Loucy (cell line): ENCODE measurements at regions not wholly inside any gene's neighbourhood (a gene's known extent, or its start where the extent isn't known, plus 50 kb on each side); places are given as distances from the start of the nearest gene placed in this dataset.

Experiments used
- H2AFZ ChIP-seq: fragments of 200-600 bp; sonication (generic); 2 replicates; pipeline ENCODE4 v1.6.0; 2016; ENCODE audit warnings: antibody characterized with exemption, mild to moderate bottlenecking, low read length, moderate library complexity
- H3F3A ChIP-seq: fragments of 200-600 bp; 2 replicates; pipeline ENCODE4 v1.6.0; 2016; ENCODE audit warnings: antibody characterized with exemption, low read depth, mild to moderate bottlenecking
- H3K27me3 ChIP-seq: fragments of 200-600 bp; sonication (generic); 2 replicates; pipeline ENCODE4 v1.6.1; 2014; ENCODE audit warnings: low read length, mild to moderate bottlenecking; ENCODE audit not compliant: insufficient read depth, poor library complexity, severe bottlenecking
- H3K36me3 ChIP-seq: fragments of 200-600 bp; sonication (generic); 2 replicates; pipeline ENCODE4 v1.6.1; 2016; ENCODE audit warnings: low read length; ENCODE audit not compliant: insufficient read depth
- H3K4me1 ChIP-seq: fragments of 200-600 bp; sonication (generic); 2 replicates; pipeline ENCODE4 v1.5.1; 2014; ENCODE audit warnings: low read length, mild to moderate bottlenecking; ENCODE audit not compliant: insufficient read depth, poor library complexity, severe bottlenecking
- H3K4me2 ChIP-seq: fragments of 200-600 bp; sonication (generic); 2 replicates; pipeline ENCODE4 v1.6.0; 2014; ENCODE audit warnings: antibody characterized with exemption, low read length, low read depth, mild to moderate bottlenecking; ENCODE audit not compliant: poor library complexity, severe bottlenecking
- H3K4me3 ChIP-seq: fragments of 200-600 bp; sonication (generic); 2 replicates; pipeline ENCODE4 v1.5.1; 2014; ENCODE audit warnings: low read length, mild to moderate bottlenecking, mixed read lengths; ENCODE audit not compliant: poor library complexity, severe bottlenecking
- H3K79me2 ChIP-seq: fragments of 200-600 bp; sonication (generic); 2 replicates; pipeline ENCODE4 v1.6.1; 2014; ENCODE audit warnings: low read length; ENCODE audit not compliant: insufficient read depth
- H3K9ac ChIP-seq: fragments of 200-600 bp; sonication (generic); 2 replicates; pipeline ENCODE4 v1.6.0; 2014; ENCODE audit warnings: mild to moderate bottlenecking, low read depth, low read length, moderate library complexity; ENCODE audit not compliant: poor library complexity, severe bottlenecking
- H3K9me2 ChIP-seq: fragments of 200-600 bp; sonication (generic); replicated peaks from 2 replicates; pipeline ENCODE4 v1.6.1; 2016; ENCODE audit warnings: low read depth, low read length, mixed read lengths
- H3K9me3 ChIP-seq: fragments of 200-600 bp; sonication (generic); 2 replicates; pipeline ENCODE4 v1.6.1; 2014; ENCODE audit warnings: mild to moderate bottlenecking, antibody characterized with exemption, low read length, low read depth; ENCODE audit not compliant: insufficient read depth
- H4K20me1 ChIP-seq: fragments of 200-600 bp; sonication (generic); 2 replicates; pipeline ENCODE4 v1.6.0; 2014; ENCODE audit warnings: antibody characterized with exemption, low read length, mild to moderate bottlenecking; ENCODE audit not compliant: insufficient read depth, poor library complexity, severe bottlenecking
- EZH2phosphoT487 ChIP-seq: fragments of 200-600 bp; IDR thresholded peaks from 2 replicates; pipeline ENCODE4 v1.6.1; 2018; ENCODE audit warnings: antibody characterized with exemption, mild to moderate bottlenecking, moderate library complexity, borderline replicate concordance
- TF ChIP-seq, protein P1 (sequence below): fragments of 200-600 bp; sonication (generic); conservative IDR thresholded peaks from 2 replicates; pipeline ENCODE4 v1.5.1; 2014; ENCODE audit warnings: mild to moderate bottlenecking, antibody characterized with exemption, low read length

- Histone ChIP-seq H4K20me1 (no peaks in the 10 kb centered on the region), H3K4me2 (no peak overlapping the region), H3K79me2 (no peaks in the 10 kb centered on the region), H3K4me1 (no peaks in the 10 kb centered on the region), H3K36me3 (no peaks in the 10 kb centered on the region), H3K9me3 (no peaks in the 10 kb centered on the region), H3K9me2 (no peaks in the 10 kb centered on the region), H3K9ac (no peak overlapping the region), H3K4me3 (no peak overlapping the region), H3K27me3 (no peaks in the 10 kb centered on the region), H2AFZ (no peak overlapping the region), H3F3A (no peaks in the 10 kb centered on the region)
- no peak for TF ChIP-seq EZH2phosphoT487
- TF ChIP-seq, protein P1, sequence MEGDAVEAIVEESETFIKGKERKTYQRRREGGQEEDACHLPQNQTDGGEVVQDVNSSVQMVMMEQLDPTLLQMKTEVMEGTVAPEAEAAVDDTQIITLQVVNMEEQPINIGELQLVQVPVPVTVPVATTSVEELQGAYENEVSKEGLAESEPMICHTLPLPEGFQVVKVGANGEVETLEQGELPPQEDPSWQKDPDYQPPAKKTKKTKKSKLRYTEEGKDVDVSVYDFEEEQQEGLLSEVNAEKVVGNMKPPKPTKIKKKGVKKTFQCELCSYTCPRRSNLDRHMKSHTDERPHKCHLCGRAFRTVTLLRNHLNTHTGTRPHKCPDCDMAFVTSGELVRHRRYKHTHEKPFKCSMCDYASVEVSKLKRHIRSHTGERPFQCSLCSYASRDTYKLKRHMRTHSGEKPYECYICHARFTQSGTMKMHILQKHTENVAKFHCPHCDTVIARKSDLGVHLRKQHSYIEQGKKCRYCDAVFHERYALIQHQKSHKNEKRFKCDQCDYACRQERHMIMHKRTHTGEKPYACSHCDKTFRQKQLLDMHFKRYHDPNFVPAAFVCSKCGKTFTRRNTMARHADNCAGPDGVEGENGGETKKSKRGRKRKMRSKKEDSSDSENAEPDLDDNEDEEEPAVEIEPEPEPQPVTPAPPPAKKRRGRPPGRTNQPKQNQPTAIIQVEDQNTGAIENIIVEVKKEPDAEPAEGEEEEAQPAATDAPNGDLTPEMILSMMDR = no peak
Observed at GRCh38 chr18:23369266-23369665, 83.8 kb upstream of the RIOK3 start.

- H2AFZ ChIP-seq = no peak overlapping the region
- H3K9me2 ChIP-seq = no peaks in the 10 kb centered on the region
- no peaks in the 10 kb centered on the region for H3K9me3 ChIP-seq
- no peaks in the 10 kb centered on the region for H3K79me2 ChIP-seq
- no peak overlapping the region for H3K9ac ChIP-seq
- H3K36me3 ChIP-seq = no peaks in the 10 kb centered on the region
- H3F3A ChIP-seq = no peaks in the 10 kb centered on the region
- TF ChIP-seq EZH2phosphoT487 = no peak
- TF ChIP-seq, protein P1 = no peak
- H3K4me1 ChIP-seq = no peaks in the 10 kb centered on the region
- no peaks in the 10 kb centered on the region for H3K27me3 ChIP-seq
- H3K4me3 ChIP-seq = no peak overlapping the region
- no peaks in the 10 kb centered on the region for H4K20me1 ChIP-seq
- no peak overlapping the region for H3K4me2 ChIP-seq
Observed at GRCh38 chr18:23373570-23373969, 79.5 kb upstream of the RIOK3 start.

DNA sequence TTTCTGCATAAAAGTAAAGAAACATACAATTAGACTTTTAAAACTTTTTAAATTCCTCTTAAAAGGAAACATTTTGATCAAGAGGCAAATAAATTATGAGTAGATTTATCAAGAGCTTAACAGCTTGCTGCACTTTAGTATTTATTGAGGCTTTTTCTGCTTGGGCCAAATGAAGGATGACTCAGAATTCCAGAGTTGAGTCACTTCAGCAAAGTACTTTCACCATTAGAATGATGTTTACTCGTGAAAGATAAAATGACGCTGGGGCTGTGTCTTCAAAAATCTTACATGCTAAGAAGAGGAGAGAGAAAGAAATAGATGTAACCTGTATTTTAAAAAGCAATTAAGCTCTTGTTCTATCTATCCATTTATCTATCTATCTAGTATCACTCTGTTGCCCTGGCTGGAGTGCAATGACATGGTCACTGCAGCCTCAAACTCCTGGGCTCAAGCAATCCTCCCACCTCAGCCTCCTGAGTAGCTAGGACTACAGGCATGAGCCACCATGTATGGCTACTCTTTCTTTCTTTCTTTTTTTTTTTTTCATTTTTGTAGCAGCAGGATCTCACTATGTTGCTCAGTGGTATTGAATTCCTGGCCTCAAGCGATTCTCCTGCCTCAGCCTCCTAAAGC, 75.3 kb upstream of the RIOK3 start:
- no peaks in the 10 kb centered on the region for H4K20me1 ChIP-seq
- no peaks in the 10 kb centered on the region for H3K9me3 ChIP-seq
- no peak overlapping the region for H3K4me2 ChIP-seq
- no peaks in the 10 kb centered on the region for H3K27me3 ChIP-seq
- H3K36me3 ChIP-seq = no peaks in the 10 kb centered on the region
- no peaks in the 10 kb centered on the region for H3K79me2 ChIP-seq
- H3F3A ChIP-seq = no peaks in the 10 kb centered on the region
- no peak overlapping the region for H2AFZ ChIP-seq
- TF ChIP-seq EZH2phosphoT487 = no peak
- TF ChIP-seq, protein P1 = no peak
- H3K4me3 ChIP-seq = no peak overlapping the region
- no peaks in the 10 kb centered on the region for H3K4me1 ChIP-seq
- H3K9me2 ChIP-seq = no peaks in the 10 kb centered on the region
- no peak overlapping the region for H3K9ac ChIP-seq
